ENCODE measurements at regions not wholly inside any gene's neighbourhood (a gene's known extent, or its start where the extent isn't known, plus 50 kb on each side); places are given as distances from the start of the nearest gene placed in this dataset.

DNA sequence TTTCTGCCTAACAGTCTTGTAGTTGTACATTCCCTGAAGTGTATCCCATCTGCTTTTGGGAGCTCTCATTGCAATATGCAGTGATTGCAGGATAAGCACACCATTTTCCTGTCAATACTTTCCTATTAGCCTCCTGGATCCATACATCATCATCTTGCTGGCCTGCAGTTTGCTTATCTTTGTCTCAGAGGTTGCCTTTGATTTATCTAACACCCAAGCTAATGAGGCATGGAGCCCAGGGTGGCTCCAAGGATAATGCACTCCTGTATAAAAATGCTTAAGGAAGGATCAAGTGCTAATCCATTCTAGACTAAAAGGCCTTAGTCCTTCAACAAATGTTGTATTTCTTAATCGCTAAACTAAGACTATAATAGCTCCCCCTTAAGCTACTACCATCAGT, 161.6 kb upstream of the OBI1 start:
- Histone ChIP-seq H3K36me3 (ENCODE audit: control insufficient read depth in 2 of 2, insufficient read depth in 1 of 2, low read length in 2 of 2) (no peaks in the 10 kb centered on the region), H3K9me3 (ENCODE audit: control insufficient read depth, insufficient read depth, low read depth, low read length) (no peaks in the 10 kb centered on the region), H3K4me1 (ENCODE audit: control insufficient read depth, insufficient read depth, low read length) (no peaks in the 10 kb centered on the region), H3K4me3 (ENCODE audit: low read depth, low read length) (no peak overlapping the region), H3K27ac (ENCODE audit: extremely low read depth, low read depth, low read length) (no peak overlapping the region)
- CTCF ChIA-PET, result no interaction called here
- POLR2A ChIA-PET, result no interaction called here
- TF ChIP-seq TCF7L2 (IDR thresholded peaks at IDR 0.05; ENCODE audit: borderline replicate concordance, low read depth, low read length) (peak; percentile 53; the same call in 1 of the 2 replicates), MZF1 (tag by site-specific recombination; IDR thresholded peaks at IDR 0.05; ENCODE audit: borderline replicate concordance) (no peak), SCRT2 (tag by site-specific recombination; IDR thresholded peaks at IDR 0.05) (no peak)

- Histone ChIP-seq H3K27ac (ENCODE audit: extremely low read depth, low read depth, low read length) (no peak overlapping the region), H3K9me3 (ENCODE audit: control insufficient read depth, insufficient read depth, low read depth, low read length) (no peaks in the 10 kb centered on the region), H3K4me1 (ENCODE audit: control insufficient read depth, insufficient read depth, low read length) (no peaks in the 10 kb centered on the region), H3K36me3 (ENCODE audit: control insufficient read depth in 2 of 2, insufficient read depth in 1 of 2, low read length in 2 of 2) (no peaks in the 10 kb centered on the region), H3K4me3 (ENCODE audit: low read depth, low read length) (no peak overlapping the region)
- ChIA-PET CTCF (no interaction called here), POLR2A (no interaction called here)
- TF ChIP-seq ZFP37 (tag by site-specific recombination; IDR thresholded peaks at IDR 0.05) (no peak), ZNF660 (tag by site-specific recombination; IDR thresholded peaks at IDR 0.05) (no peak), BCL11A (tag by site-specific recombination; IDR thresholded peaks at IDR 0.05; ENCODE audit: low read depth) (no peak), ZNF501 (tag by site-specific recombination; IDR thresholded peaks at IDR 0.05) (no peak), ZNF433 (tag by site-specific recombination; IDR thresholded peaks at IDR 0.05; ENCODE audit: low read depth) (no peak), ZNF214 (tag by site-specific recombination; IDR thresholded peaks at IDR 0.05; ENCODE audit: borderline replicate concordance) (no peak), RBAK (tag by site-specific recombination; IDR thresholded peaks at IDR 0.05) (no peak), ZNF777 (tag by site-specific recombination; IDR thresholded peaks at IDR 0.05; ENCODE audit: borderline replicate concordance) (no peak)
- TF ChIP-seq, protein P1, sequence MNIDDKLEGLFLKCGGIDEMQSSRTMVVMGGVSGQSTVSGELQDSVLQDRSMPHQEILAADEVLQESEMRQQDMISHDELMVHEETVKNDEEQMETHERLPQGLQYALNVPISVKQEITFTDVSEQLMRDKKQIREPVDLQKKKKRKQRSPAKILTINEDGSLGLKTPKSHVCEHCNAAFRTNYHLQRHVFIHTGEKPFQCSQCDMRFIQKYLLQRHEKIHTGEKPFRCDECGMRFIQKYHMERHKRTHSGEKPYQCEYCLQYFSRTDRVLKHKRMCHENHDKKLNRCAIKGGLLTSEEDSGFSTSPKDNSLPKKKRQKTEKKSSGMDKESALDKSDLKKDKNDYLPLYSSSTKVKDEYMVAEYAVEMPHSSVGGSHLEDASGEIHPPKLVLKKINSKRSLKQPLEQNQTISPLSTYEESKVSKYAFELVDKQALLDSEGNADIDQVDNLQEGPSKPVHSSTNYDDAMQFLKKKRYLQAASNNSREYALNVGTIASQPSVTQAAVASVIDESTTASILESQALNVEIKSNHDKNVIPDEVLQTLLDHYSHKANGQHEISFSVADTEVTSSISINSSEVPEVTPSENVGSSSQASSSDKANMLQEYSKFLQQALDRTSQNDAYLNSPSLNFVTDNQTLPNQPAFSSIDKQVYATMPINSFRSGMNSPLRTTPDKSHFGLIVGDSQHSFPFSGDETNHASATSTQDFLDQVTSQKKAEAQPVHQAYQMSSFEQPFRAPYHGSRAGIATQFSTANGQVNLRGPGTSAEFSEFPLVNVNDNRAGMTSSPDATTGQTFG (tag by site-specific recombination; IDR thresholded peaks at IDR 0.05; ENCODE audit: borderline replicate concordance), result no peak
These were observed 157.6 kb upstream of the OBI1 start for GRCh38 chr13:78816592-78816991.

DNA sequence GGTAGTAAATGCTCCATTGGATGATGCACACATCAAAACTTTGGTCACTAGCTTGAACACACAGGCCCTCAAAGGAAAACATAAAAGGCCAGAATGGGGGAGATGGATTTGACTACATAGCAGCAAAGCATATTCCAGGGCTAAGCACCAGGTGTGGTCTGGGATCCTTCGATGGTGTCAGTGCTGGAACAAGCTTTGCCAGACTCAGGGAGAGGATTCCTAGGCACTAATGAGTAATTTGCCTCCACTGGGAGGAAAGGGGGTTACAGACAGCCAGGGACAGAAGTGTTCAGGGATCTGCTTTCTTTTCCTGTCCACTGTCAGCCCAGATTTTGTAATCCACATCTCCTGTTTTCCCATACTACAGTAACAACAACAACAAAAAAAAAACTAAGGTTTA, 157.2 kb upstream of the OBI1 start:
- H3K4me1 ChIP-seq (ENCODE audit: control insufficient read depth, insufficient read depth, low read length), result no peaks in the 10 kb centered on the region
- H3K36me3 ChIP-seq (ENCODE audit: control insufficient read depth in 2 of 2, insufficient read depth in 1 of 2, low read length in 2 of 2), result no peaks in the 10 kb centered on the region
- no peaks in the 10 kb centered on the region for H3K9me3 ChIP-seq (ENCODE audit: control insufficient read depth, insufficient read depth, low read depth, low read length)
- H3K4me3 ChIP-seq (ENCODE audit: low read depth, low read length), result no peak overlapping the region
- ChIA-PET POLR2A (no interaction called here), CTCF (no interaction called here)
- H3K27ac ChIP-seq (ENCODE audit: extremely low read depth, low read depth, low read length), result no peak overlapping the region
- TF ChIP-seq, protein P2, sequence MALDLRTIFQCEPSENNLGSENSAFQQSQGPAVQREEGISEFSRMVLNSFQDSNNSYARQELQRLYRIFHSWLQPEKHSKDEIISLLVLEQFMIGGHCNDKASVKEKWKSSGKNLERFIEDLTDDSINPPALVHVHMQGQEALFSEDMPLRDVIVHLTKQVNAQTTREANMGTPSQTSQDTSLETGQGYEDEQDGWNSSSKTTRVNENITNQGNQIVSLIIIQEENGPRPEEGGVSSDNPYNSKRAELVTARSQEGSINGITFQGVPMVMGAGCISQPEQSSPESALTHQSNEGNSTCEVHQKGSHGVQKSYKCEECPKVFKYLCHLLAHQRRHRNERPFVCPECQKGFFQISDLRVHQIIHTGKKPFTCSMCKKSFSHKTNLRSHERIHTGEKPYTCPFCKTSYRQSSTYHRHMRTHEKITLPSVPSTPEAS (tag by site-specific recombination; IDR thresholded peaks at IDR 0.05), result no peak
- TF ChIP-seq ZBTB8A (tag by site-specific recombination; IDR thresholded peaks at IDR 0.05) (no peak), ZNF138 (tag by site-specific recombination; IDR thresholded peaks at IDR 0.05; ENCODE audit: borderline replicate concordance) (no peak), ZNF48 (tag by site-specific recombination; IDR thresholded peaks at IDR 0.05) (no peak), ZNF580 (tag by site-specific recombination; IDR thresholded peaks at IDR 0.05) (no peak), ZNF792 (tag by site-specific recombination; IDR thresholded peaks at IDR 0.05) (no peak), EGR2 (tag by site-specific recombination; IDR thresholded peaks at IDR 0.05; ENCODE audit: low read depth) (no peak)
- TF ChIP-seq, protein P3, sequence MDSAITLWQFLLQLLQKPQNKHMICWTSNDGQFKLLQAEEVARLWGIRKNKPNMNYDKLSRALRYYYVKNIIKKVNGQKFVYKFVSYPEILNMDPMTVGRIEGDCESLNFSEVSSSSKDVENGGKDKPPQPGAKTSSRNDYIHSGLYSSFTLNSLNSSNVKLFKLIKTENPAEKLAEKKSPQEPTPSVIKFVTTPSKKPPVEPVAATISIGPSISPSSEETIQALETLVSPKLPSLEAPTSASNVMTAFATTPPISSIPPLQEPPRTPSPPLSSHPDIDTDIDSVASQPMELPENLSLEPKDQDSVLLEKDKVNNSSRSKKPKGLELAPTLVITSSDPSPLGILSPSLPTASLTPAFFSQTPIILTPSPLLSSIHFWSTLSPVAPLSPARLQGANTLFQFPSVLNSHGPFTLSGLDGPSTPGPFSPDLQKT (IDR thresholded peaks at IDR 0.05; ENCODE audit: borderline replicate concordance, low read depth, low read length), result no peak
- TF ChIP-seq, protein P4, sequence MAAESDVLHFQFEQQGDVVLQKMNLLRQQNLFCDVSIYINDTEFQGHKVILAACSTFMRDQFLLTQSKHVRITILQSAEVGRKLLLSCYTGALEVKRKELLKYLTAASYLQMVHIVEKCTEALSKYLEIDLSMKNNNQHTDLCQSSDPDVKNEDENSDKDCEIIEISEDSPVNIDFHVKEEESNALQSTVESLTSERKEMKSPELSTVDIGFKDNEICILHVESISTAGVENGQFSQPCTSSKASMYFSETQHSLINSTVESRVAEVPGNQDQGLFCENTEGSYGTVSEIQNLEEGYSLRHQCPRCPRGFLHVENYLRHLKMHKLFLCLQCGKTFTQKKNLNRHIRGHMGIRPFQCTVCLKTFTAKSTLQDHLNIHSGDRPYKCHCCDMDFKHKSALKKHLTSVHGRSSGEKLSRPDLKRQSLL (tag by site-specific recombination; IDR thresholded peaks at IDR 0.05), result no peak
